Lung microvascular endothelial cell (primary cell): ENCODE measurements at regions not wholly inside any gene's neighbourhood (a gene's known extent, or its start where the extent isn't known, plus 50 kb on each side); places are given as distances from the start of the nearest gene placed in this dataset.

ENCODE experiments used
- DNase-seq, 2 donors: peaks; one replicate each; pipeline versions ENCODE4 v3.0.0 to v3.0.0-alpha.2; 2010; ENCODE audit warnings: low read depth in 2 of 2

DNA sequence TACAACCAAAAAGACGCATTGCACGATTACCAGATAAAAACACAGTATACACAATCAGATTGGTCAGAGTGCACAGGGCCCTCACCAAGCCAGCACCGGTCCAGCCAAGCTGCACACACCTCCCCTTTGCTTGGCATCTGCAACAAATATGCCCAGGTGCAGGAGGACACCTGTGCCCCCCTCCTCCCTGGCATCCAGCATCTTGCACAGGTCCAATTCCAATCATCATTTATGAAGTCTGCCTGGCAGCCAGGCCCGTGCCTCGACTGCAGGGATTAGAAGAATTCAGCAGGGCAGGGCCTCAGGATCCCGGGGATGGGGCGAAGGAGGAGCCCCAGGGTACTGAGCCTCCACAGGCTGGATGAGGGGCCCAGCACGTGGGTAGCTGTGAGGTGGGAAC is 302.1 kb downstream of the CTTN start:
- DNase-seq = no peak

DNA sequence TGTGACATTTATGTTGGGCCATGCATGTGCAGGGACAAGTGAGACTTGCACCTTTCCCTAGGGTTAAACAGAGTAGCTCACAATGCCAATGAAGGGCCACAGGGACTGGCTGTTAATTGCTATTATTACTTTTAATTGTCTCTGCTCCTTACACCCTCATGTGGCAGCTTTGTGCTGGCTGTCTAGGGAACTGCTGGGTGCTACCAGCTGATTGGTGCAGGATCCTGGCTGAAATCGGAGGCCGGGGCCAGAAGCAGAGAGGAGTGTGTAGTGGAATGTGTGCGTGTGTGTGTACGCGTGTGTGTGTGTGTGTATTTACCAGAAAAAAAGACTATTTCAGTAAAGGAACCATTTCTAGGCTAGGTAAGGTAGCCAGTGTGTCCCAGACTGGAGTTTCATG is 302.5 kb downstream of the CTTN start:
- no peak for DNase-seq

GRCh38 chr11:70702040-70702648 is 303.8 kb downstream of the CTTN start:
- no peak for DNase-seq

- DNase-seq = no peak
Measured at GRCh38 chr11:70703141-70704064, 305.1 kb downstream of the CTTN start.

- no peak for DNase-seq
Measured at GRCh38 chr11:70705097-70705496, 306.8 kb downstream of the CTTN start.

DNA sequence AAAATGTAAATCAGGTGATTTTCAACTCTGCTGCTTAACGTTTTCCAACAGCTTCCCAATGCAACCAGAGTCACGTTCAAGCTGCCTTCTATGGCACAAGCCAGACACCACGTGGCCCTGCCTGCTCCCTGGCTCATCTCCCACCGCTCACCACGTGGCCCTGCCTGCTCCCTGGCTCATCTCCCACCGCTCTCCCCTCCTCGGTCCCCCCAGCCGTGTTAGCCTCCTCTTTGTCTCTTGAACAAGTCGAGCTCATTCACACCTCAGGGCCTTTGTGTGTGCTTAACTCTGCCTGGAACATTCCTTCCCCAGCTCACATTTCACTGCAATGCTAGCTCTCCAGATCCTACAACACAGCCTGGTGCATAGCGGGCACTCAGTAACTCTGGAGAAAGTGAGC is 307.6 kb downstream of the CTTN start:
- DNase-seq = no peak

GRCh38 chr11:70707821-70708220 is 309.5 kb downstream of the CTTN start:
- no peak for DNase-seq

- DNase-seq = no peak
Measured at GRCh38 chr11:70709596-70709995, 311.3 kb downstream of the CTTN start.

- no peak for DNase-seq
Measured at GRCh38 chr11:70710192-70710591, 311.9 kb downstream of the CTTN start.

GRCh38 chr11:70710601-70711000 is 312.3 kb downstream of the CTTN start:
- no peak for DNase-seq

GRCh38 chr11:70711095-70711910 is 313.0 kb downstream of the CTTN start:
- DNase-seq = no peak

DNA sequence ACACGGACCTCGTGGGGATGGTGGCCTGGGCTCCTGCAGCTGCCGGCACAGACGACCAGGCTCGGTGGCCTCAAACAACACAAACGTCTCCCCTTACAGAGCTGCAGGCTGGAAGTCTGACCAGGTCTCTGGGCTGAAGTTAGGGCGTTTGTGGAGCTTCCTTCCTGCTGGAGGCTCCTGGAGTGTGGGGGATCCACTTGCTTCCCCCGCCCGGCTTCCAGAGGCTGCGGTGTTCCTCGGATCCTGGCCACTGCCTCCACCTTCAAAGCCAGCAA is 313.5 kb downstream of the CTTN start:
- no peak for DNase-seq

DNA sequence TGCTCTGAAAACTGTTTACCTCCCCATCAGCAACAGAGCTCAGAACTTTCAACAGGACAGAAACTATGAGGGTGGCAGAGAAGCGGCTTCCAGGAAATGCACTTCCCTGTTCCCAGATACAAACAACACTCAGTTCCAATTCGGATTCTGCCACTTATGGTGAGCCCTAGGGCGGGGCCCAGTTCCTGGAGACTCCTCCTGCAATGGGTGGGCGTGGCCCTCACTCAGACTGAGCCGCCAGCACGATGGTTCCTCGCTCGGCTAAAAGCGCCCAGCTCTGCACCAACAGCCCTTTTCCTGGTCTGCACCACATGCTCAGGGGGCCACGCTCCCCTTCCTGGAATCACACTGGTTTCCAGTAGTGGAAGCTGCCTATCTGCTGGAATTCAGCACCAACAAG is 314.1 kb downstream of the CTTN start:
- DNase-seq = no peak

GRCh38 chr11:70713086-70713835 is 314.9 kb downstream of the CTTN start:
- no peak for DNase-seq

- DNase-seq = no peak
Measured at GRCh38 chr11:70713988-70714665, 315.8 kb downstream of the CTTN start.

DNA sequence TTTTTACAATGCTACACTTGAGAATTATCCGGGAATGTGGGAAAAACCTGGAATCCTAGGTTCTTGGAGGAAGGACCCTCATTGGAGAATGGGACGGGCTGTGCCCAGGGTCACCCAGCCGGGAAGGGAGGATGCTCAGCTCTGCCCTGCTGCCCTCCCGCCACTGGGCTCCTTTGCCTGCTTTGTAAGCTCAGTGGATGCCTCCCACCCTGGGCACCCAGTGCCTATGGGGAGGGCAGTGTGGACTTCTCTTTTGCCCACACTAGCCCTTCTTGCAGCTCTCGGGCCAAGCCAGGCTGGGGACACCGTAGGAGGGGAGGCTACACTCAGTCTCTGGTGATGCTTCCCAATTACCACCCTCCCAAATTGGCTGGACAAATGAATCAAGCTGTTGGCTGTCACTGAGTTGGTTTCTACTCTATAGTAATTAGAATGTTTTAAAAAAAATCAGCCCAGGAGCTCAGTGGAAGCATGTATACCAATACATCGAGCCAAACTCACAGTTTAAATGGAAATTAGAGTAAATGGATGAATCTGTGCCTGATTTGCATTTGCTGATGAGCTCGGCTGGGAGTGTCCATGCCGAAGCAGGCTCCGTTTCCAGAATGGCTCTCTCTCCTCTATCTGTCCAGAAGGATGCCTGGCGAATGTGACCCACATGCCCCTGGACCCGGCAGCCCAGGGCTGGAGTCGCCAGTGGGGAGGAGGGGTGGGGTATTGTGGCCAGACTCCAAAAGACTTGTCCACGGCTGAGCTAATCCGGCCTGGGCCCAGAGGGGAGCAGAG is 317.0 kb downstream of the CTTN start:
- DNase-seq = no peak

- DNase-seq = no peak
Measured at GRCh38 chr11:70716216-70716615, 317.9 kb downstream of the CTTN start.

DNA sequence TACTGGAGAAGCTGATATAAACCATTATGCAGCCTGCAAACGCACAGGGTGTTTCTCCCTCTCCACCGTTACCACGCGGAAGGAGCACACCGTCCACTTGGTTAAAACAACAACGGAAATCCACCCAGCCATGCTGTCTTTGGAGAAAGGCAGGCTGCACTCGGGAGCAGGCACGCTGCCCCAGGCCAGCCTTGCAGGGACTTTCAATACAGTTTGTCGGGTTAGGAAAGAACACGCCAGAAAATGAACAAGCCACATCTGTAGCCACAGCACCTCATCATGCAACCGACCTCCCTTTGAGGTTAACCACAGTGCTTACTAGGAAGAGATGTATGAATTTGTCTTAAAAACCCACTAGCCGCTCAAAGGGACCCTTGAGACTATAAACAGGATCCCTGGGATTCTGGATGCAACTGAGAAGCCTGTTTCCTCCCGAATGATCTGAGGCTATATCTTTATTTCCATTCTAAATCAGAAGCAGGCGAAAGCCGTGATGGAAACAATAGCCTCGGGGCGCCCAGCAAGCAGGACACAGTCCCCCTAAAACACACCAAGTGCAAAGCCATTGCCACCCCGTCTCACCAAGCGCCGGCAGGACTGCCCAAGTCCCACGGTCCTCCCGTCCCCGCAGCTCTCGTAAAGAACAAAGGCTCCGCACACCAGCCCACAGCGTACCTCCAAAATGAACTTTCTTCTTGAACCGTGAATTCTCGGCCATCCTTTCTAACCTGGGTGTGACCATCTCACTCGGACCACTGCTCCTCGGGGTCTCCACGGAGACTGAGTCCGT is 318.9 kb downstream of the CTTN start:
- no peak for DNase-seq

DNA sequence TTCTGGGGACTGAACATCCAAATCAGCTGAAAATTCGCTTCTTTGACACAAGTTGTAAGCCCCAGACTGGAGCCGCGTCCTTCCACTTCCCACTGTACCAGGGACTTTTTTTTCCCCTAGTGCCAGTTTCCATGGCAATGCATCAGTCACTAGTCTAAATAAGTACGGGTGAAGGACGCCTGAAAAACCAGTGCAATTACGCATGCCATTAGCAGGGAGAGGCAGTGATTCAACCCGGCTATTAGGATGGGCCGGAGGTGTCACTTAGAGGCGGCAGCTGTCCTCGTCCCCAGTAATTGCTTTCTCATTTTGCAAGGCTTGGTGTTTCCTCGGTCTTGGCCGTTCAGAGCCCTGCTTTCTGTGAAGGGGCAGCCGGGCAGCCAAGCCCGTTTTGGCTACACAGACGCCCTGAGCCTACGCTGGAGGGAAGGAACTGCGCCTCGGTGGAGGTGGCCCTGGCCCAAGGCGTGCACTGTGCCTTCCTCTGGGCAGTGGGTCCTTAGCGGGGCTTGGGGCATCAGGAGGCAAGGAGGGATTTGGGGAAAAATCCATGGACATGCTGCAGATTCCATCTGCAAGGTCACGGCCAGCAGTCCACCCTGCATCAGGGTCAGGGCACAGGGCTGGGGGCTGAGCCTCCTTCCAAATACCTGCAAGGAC is 319.7 kb downstream of the CTTN start:
- no peak for DNase-seq
